DOHH2 (cell line): ENCODE measurements at regions not wholly inside any gene's neighbourhood (a gene's known extent, or its start where the extent isn't known, plus 50 kb on each side); places are given as distances from the start of the nearest gene placed in this dataset.
"Not testable (repeated sequence)": the region's sequence is repeated elsewhere in the genome, so short reads cannot be mapped to it uniquely, and the experiment has no call there.

Experiments used
- H3F3A ChIP-seq: fragments of 200-600 bp; sonication (generic), shearing (Covaris generic); 2 replicates; pipeline ENCODE4 v1.6.0; 2016; ENCODE audit warnings: antibody characterized with exemption, mild to moderate bottlenecking; ENCODE audit not compliant: control insufficient read depth, insufficient read depth
- H3K27ac ChIP-seq: fragments of 200-600 bp; sonication (generic); 2 replicates; pipeline ENCODE4 v1.5.1; 2014; ENCODE audit warnings: low read depth, mild to moderate bottlenecking, low read length, moderate library complexity
- H3K27me3 ChIP-seq: fragments of 200-600 bp; sonication (generic); 2 replicates; pipeline ENCODE4 v1.6.1; 2014; ENCODE audit warnings: mild to moderate bottlenecking, low read length, mixed read lengths; ENCODE audit not compliant: control insufficient read depth
- H3K36me3 ChIP-seq: fragments of 200-600 bp; sonication (generic); 2 replicates; pipeline ENCODE4 v1.6.1; 2014; ENCODE audit warnings: mild to moderate bottlenecking, low read length, moderate library complexity, mixed read lengths; ENCODE audit not compliant: control insufficient read depth
- H3K4me1 ChIP-seq: fragments of 200-600 bp; sonication (generic); 2 replicates; pipeline ENCODE4 v1.6.1; 2014; ENCODE audit warnings: mild to moderate bottlenecking, low read length, mixed read lengths; ENCODE audit not compliant: control insufficient read depth
- H3K4me2 ChIP-seq: fragments of 200-600 bp; sonication (generic); 2 replicates; pipeline ENCODE4 v1.6.0; 2014; ENCODE audit warnings: mild to moderate bottlenecking, low read length, moderate library complexity
- H3K4me3 ChIP-seq: fragments of 200-600 bp; sonication (generic); 2 replicates; pipeline ENCODE4 v1.5.1; 2014; ENCODE audit warnings: mild to moderate bottlenecking, low read length, mixed read lengths
- H3K79me2 ChIP-seq: fragments of 200-600 bp; sonication (generic); 2 replicates; pipeline ENCODE4 v1.6.1; 2014; ENCODE audit warnings: mild to moderate bottlenecking, low read length, mixed read lengths; ENCODE audit not compliant: control insufficient read depth
- H3K9me2 ChIP-seq: fragments of 200-600 bp; sonication (generic); replicated peaks from 2 replicates; pipeline ENCODE4 v1.6.1; 2014; ENCODE audit warnings: mild to moderate bottlenecking, low read length, mixed read lengths; ENCODE audit not compliant: control insufficient read depth
- H3K9me3 ChIP-seq: fragments of 200-600 bp; sonication (generic); 2 replicates; pipeline ENCODE4 v1.6.1; 2014; ENCODE audit warnings: antibody characterized with exemption, low read length, mixed read lengths; ENCODE audit not compliant: control insufficient read depth, insufficient read depth
- H4K20me1 ChIP-seq: fragments of 200-600 bp; sonication (generic); 2 replicates; pipeline ENCODE4 v1.6.0; 2014; ENCODE audit warnings: low read depth, mild to moderate bottlenecking, antibody characterized with exemption, low read length, moderate library complexity; ENCODE audit not compliant: control insufficient read depth, insufficient read depth
- EZH2phosphoT487 ChIP-seq: fragments of 200-600 bp; sonication (generic); IDR thresholded peaks from 2 replicates; pipeline ENCODE4 v1.6.1; 2017; ENCODE audit warnings: borderline replicate concordance, mild to moderate bottlenecking, antibody characterized with exemption, low read length, moderate library complexity, mixed read lengths
- TF ChIP-seq, protein P1 (sequence below): fragments of 200-600 bp; sonication (generic); IDR thresholded peaks from one replicate; pipeline ENCODE4 v1.5.1; 2014; ENCODE audit warnings: antibody characterized with exemption, mild to moderate bottlenecking, low read depth, low read length; ENCODE audit not compliant: poor library complexity, severe bottlenecking

DNA sequence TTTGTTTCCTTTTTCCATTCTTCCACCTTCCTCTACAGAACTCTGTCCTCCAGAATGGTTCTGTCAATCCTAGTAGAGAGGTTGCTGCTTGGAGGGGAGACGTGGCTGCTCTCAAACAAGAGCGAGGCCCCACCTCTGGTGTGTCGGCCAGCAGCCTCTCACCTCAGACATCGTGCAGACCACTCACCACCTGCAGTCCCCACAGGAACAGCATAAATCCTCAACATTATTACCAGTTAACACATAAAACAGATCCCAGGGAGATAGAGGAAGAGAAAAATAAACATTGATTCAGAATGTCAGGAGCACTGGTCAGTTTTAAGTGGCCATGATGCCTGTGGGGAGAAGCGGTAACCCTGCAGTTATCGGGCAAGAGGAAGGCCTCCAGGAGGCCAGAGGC is 485.9 kb upstream of the DPP6 start:
- no peak for TF ChIP-seq EZH2phosphoT487
- TF ChIP-seq, protein P1, sequence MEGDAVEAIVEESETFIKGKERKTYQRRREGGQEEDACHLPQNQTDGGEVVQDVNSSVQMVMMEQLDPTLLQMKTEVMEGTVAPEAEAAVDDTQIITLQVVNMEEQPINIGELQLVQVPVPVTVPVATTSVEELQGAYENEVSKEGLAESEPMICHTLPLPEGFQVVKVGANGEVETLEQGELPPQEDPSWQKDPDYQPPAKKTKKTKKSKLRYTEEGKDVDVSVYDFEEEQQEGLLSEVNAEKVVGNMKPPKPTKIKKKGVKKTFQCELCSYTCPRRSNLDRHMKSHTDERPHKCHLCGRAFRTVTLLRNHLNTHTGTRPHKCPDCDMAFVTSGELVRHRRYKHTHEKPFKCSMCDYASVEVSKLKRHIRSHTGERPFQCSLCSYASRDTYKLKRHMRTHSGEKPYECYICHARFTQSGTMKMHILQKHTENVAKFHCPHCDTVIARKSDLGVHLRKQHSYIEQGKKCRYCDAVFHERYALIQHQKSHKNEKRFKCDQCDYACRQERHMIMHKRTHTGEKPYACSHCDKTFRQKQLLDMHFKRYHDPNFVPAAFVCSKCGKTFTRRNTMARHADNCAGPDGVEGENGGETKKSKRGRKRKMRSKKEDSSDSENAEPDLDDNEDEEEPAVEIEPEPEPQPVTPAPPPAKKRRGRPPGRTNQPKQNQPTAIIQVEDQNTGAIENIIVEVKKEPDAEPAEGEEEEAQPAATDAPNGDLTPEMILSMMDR, result no peak
- Histone ChIP-seq H3K36me3 (no peaks in the 10 kb centered on the region), H3K79me2 (no peaks in the 10 kb centered on the region), H3F3A (no peaks in the 10 kb centered on the region), H3K27me3 (no peaks in the 10 kb centered on the region), H3K4me3 (no peak overlapping the region), H3K4me2 (no peak overlapping the region), H3K4me1 (no peaks in the 10 kb centered on the region), H3K9me3 (peaks cover 30% of the 10 kb centered on the region), H4K20me1 (no peaks in the 10 kb centered on the region), H3K9me2 (no peaks in the 10 kb centered on the region; the same call in 1 of the 2 replicates), H3K27ac (no peak overlapping the region)

DNA sequence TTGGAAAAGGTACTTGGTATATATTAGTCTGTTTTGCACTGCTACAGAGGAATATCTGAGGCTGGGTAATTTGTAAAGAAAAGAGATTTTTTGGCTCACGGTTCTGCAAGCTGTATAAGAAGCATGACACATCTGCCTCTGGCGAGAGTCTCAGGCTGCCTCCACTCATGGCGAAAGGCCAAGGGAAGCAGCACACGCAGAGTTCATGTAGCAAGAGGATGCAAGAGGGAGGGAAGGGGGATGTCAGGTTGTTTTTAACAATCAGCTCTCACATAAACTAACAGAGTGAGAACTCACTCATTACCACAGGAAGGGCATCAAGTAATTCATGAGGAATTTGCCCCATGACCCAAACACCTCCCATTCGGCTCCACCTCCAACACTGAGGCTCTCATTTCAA is 484.8 kb upstream of the DPP6 start:
- TF ChIP-seq EZH2phosphoT487, result no peak
- TF ChIP-seq, protein P1, result no peak
- Histone ChIP-seq H3K4me3 (no peak overlapping the region), H3K4me1 (no peaks in the 10 kb centered on the region), H3K9me3 (peaks cover 34% of the 10 kb centered on the region), H3K27ac (no peak overlapping the region), H3K36me3 (no peaks in the 10 kb centered on the region), H3K79me2 (no peaks in the 10 kb centered on the region), H4K20me1 (no peaks in the 10 kb centered on the region), H3K4me2 (no peak overlapping the region), H3F3A (no peaks in the 10 kb centered on the region), H3K9me2 (no peaks in the 10 kb centered on the region; the same call in 1 of the 2 replicates), H3K27me3 (no peaks in the 10 kb centered on the region)

DNA sequence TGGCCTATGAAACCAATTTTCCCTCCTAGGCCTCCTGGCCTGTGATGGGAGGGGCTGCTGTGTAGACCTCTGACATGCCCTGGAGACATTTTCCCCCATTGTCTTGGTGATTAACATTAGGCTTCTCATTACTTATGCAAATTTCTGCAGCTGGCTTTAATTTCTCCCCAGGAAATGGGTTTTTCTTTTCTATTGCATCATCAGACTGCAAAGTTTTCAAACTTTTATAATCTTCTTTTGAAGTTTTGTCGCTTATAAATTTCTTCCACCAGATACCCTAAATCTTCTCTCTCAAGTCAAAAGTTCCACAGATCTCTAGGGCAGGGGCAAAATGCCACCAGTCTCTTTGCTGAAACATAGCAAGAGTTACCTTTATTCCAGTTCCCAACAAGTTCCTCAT is 482.7 kb upstream of the DPP6 start:
- H3K4me2 ChIP-seq, H3K79me2 ChIP-seq, H3K4me1 ChIP-seq, H3K27ac ChIP-seq, H3F3A ChIP-seq, H3K9me2 ChIP-seq, H4K20me1 ChIP-seq, H3K36me3 ChIP-seq, H3K4me3 ChIP-seq, H3K27me3 ChIP-seq: not testable (repeated sequence)
- peaks cover 34% of the 10 kb centered on the region for H3K9me3 ChIP-seq

DNA sequence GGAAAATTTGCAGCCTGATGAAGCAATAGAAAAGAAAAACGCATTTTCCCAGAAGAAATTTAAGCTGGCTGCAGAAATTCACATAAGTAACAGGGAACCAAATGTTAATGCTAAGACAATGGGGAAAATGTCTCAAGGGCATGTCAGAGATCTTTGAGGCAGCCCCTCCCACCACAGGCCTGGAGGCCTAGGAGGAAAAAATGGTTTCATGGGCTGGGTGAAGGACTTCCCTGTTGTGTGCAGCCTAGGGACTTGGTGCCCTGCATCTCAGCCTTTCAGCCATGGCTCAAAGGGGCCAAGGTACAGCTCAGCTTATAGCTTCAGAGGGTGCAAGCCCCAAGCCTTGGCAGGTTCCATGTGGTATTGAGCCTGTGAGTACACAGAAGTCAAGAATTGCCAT is 476.1 kb upstream of the DPP6 start:
- no peaks in the 10 kb centered on the region for H3F3A ChIP-seq
- H3K27me3 ChIP-seq, result no peaks in the 10 kb centered on the region
- H3K9me3 ChIP-seq, result peaks cover 19% of the 10 kb centered on the region; the same call in 1 of the 2 replicates
- H4K20me1 ChIP-seq, result no peaks in the 10 kb centered on the region
- TF ChIP-seq, protein P1, result no peak
- TF ChIP-seq EZH2phosphoT487, result no peak
- H3K4me2 ChIP-seq, result no peak overlapping the region
- H3K4me3 ChIP-seq, result no peak overlapping the region
- no peaks in the 10 kb centered on the region for H3K79me2 ChIP-seq
- H3K27ac ChIP-seq, result no peak overlapping the region
- H3K4me1 ChIP-seq, result no peaks in the 10 kb centered on the region
- no peaks in the 10 kb centered on the region for H3K36me3 ChIP-seq
- H3K9me2 ChIP-seq, result no peaks in the 10 kb centered on the region
